ENCODE measurements at regions not wholly inside any gene's neighbourhood (a gene's known extent, or its start where the extent isn't known, plus 50 kb on each side); places are given as distances from the start of the nearest gene placed in this dataset.

- in situ Hi-C loops (cut with HindIII; ENCODE audit: low pct_ligation_motif_present, low pct_unique_long_range_greater_than_20kb, low sequenced_read_pairs): no loop called here
- DNase-seq: no peak
Observed at GRCh38 chr20:60906555-60906954, 345.5 kb upstream of the CDH4 start.

DNA sequence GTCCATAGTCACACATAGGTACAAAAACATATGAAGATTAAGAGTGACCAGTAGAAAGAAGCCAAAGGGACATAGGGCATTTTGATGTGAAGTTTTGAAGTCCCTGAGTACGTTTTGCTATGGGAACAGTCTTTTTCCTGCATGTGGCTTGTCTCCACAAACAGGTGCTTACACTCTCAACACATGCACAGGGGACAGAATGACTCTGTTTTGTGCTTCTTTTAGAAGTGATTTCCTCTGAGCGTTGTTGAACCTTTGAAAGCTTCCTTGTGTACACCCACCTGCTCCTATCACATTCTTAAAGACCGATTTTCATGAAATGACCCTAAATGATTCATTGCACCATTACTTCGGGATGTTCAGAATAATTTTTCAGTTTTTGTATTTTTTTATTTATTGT lies 338.8 kb upstream of the CDH4 start:
- in situ Hi-C loops (cut with HindIII; ENCODE audit: low pct_ligation_motif_present, low pct_unique_long_range_greater_than_20kb, low sequenced_read_pairs): no loop called here
- no peak for DNase-seq

- no peak for DNase-seq
- in situ Hi-C loops (cut with HindIII; ENCODE audit: low pct_ligation_motif_present, low pct_unique_long_range_greater_than_20kb, low sequenced_read_pairs): no loop called here
Observed at GRCh38 chr20:60921022-60921622, 330.9 kb upstream of the CDH4 start.

DNA sequence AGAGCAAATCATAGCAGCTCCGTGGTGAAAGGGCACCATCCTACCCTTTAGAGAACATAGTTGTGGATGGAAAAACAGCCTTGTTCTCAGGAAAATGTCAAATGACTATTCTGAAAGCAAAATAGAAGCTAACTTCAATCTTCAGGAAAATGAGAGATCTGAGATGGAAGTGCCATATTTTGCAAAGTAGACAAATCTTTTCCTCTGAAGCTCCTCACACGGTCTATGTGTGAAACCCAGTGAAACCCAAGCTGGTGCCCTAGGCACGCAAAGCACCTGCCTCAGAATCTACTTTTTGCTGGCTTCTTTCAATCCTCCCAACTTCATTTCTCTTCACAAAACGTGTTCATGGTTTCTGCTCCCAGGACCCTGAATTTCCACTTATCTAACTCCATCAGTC lies 325.2 kb upstream of the CDH4 start:
- no peak for DNase-seq
- in situ Hi-C loops (cut with HindIII; ENCODE audit: low pct_ligation_motif_present, low pct_unique_long_range_greater_than_20kb, low sequenced_read_pairs): no loop called here

GRCh38 chr20:60928341-60928740 lies 323.7 kb upstream of the CDH4 start:
- no peak for DNase-seq
- in situ Hi-C loops (cut with HindIII; ENCODE audit: low pct_ligation_motif_present, low pct_unique_long_range_greater_than_20kb, low sequenced_read_pairs): no loop called here

DNA sequence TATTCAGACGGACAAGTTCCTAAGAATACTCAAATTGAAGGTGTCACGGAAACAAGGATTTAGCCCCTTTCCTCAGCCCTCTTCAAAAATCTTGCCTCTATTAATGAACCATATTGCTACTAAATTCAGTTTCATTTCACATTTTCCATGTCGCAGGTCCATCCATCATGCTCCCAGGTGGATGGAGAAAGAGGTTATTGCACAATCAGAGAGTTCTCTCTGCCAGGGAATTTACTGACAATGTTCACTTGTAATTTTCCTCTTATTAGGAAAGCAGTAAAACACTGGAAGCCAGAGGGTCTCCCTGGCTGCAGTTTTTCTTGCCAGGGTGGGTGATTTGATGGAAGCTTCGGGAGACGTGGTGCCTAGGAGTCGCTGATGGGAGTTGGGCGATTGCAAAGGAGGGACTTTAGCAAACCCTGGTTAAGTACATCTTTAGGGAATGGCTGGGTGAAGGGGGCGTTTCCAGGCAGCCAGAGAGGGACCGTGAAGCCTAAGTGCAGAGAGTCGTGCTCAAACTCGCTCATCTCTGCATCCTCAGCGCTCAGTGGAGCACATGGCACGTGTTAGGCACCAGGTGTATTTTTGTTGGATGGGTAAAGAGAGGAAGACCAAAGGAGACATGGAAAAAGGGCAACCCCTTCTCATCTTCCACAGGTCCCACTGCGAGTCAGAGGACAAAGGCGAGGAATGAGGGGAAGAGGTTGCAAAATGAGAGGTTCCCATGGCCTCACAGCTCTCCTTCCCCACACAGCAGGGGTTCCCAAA lies 321.9 kb upstream of the CDH4 start:
- in situ Hi-C loops (cut with HindIII; ENCODE audit: low pct_ligation_motif_present, low pct_unique_long_range_greater_than_20kb, low sequenced_read_pairs): no loop called here
- DNase-seq: no peak

- in situ Hi-C loops (cut with HindIII; ENCODE audit: low pct_ligation_motif_present, low pct_unique_long_range_greater_than_20kb, low sequenced_read_pairs): no loop called here
- no peak for DNase-seq
Observed at GRCh38 chr20:60931696-60932095, 320.4 kb upstream of the CDH4 start.

GRCh38 chr20:60934724-60935123 lies 317.3 kb upstream of the CDH4 start:
- no peak for DNase-seq
- in situ Hi-C loops (cut with HindIII; ENCODE audit: low pct_ligation_motif_present, low pct_unique_long_range_greater_than_20kb, low sequenced_read_pairs): no loop called here

GRCh38 chr20:60935971-60936370 lies 316.1 kb upstream of the CDH4 start:
- no peak for DNase-seq
- in situ Hi-C loops (cut with HindIII; ENCODE audit: low pct_ligation_motif_present, low pct_unique_long_range_greater_than_20kb, low sequenced_read_pairs): no loop called here

GRCh38 chr20:60937585-60937984 lies 314.5 kb upstream of the CDH4 start:
- DNase-seq: no peak
- in situ Hi-C loops (cut with HindIII; ENCODE audit: low pct_ligation_motif_present, low pct_unique_long_range_greater_than_20kb, low sequenced_read_pairs): no loop called here

DNA sequence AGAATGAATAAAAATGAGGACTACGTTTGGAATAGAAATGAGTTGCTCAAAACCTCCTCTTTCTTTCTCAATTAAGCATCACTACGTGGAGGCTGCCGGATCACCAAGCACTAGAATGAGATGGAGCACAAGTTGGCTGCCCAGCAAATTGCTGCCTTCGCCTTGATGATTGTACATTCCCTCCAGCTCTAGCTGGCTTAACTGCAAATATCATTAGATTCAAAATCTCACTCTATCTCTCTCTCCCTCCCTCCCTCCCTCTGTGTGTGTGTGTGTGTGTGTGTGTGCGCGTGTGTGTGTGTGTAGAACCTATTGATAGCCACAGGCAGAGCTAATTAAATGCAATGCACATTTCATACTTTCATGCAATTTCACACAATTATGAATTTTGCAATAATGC lies 310.7 kb upstream of the CDH4 start:
- in situ Hi-C loops (cut with HindIII; ENCODE audit: low pct_ligation_motif_present, low pct_unique_long_range_greater_than_20kb, low sequenced_read_pairs): no loop called here
- no peak for DNase-seq

- DNase-seq: no peak
- in situ Hi-C loops (cut with HindIII; ENCODE audit: low pct_ligation_motif_present, low pct_unique_long_range_greater_than_20kb, low sequenced_read_pairs): no loop called here
Observed at GRCh38 chr20:60947819-60948218, 304.2 kb upstream of the CDH4 start.

DNA sequence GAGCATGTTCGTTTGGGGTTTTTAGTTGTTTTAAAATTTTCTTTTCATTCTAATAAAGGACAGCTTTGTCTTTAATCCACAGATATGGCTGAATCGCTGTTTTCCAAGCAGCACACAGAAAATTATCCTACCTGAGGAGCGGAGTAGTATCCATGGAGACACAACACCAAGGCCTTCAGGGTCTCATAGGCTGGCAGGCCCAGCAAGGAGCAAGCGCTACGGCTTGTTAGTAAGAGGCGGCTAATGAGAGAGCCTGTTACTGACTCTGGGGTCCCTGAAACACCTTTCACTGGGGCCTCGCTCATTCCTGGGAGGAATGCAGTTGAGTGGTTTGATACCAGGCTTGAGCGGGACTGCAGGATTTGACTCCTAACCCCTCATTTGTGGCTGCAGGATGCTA lies 303.8 kb upstream of the CDH4 start:
- no peak for DNase-seq
- in situ Hi-C loops (cut with HindIII; ENCODE audit: low pct_ligation_motif_present, low pct_unique_long_range_greater_than_20kb, low sequenced_read_pairs): no loop called here

GRCh38 chr20:60950561-60950960 lies 301.5 kb upstream of the CDH4 start:
- in situ Hi-C loops (cut with HindIII; ENCODE audit: low pct_ligation_motif_present, low pct_unique_long_range_greater_than_20kb, low sequenced_read_pairs): no loop called here
- no peak for DNase-seq

- in situ Hi-C loops (cut with HindIII; ENCODE audit: low pct_ligation_motif_present, low pct_unique_long_range_greater_than_20kb, low sequenced_read_pairs): no loop called here
Observed at GRCh38 chr20:60950974-60951373, 301.1 kb upstream of the CDH4 start.

DNA sequence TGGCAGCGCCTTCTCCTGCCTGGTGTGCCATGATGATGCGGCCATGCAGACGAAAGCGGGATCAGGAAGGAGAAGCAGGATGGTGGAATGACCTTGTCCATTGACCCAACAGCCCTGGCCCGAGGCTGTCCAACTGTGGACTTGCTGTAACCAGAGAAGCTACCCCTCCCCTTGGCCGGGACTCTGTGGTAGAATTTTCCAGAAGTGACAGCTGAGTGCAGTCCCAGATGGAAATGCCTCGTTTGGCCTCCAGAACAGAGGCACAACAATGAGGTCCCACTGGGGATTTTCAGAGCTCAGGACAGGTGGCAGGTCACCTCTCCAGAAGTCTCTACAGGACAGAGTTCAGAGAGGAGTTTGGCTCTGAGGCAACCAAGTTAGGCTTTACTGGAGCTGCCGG lies 299.2 kb upstream of the CDH4 start:
- DNase-seq: no peak
- in situ Hi-C loops (cut with HindIII; ENCODE audit: low pct_ligation_motif_present, low pct_unique_long_range_greater_than_20kb, low sequenced_read_pairs): no loop called here

More at GRCh38 chr20:60950974-60951373, 301.1 kb upstream of the CDH4 start:
- no peak for DNase-seq

- DNase-seq: no peak
- in situ Hi-C loops (cut with HindIII; ENCODE audit: low pct_ligation_motif_present, low pct_unique_long_range_greater_than_20kb, low sequenced_read_pairs): no loop called here
Observed at GRCh38 chr20:60953321-60953720, 298.7 kb upstream of the CDH4 start.

GRCh38 chr20:60955706-60956105 lies 296.4 kb upstream of the CDH4 start:
- in situ Hi-C loops (cut with HindIII; ENCODE audit: low pct_ligation_motif_present, low pct_unique_long_range_greater_than_20kb, low sequenced_read_pairs): no loop called here
- DNase-seq: no peak

- in situ Hi-C loops (cut with HindIII; ENCODE audit: low pct_ligation_motif_present, low pct_unique_long_range_greater_than_20kb, low sequenced_read_pairs): no loop called here
Observed at GRCh38 chr20:60956194-60956593, 295.9 kb upstream of the CDH4 start.

DNA sequence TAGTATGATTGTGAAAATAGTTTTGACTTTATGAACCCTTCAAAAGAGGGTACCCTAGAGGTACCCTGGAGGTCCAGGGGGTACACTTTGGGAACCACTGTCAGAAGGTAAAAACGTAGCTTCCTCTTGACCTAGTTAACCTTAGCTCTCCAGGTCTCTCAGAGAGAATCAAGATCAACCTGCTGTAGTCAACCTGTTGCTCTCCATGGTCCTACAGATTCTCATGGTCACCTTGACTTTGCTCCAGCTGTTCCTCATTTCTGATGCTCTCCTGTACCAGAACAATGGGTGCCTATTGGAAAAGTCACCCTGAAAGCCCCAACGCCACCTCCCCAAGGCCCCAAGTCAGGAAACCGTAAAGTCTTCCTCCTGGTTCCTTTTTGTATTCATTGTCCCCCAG lies 294.4 kb upstream of the CDH4 start:
- no peak for DNase-seq
- in situ Hi-C loops (cut with HindIII; ENCODE audit: low pct_ligation_motif_present, low pct_unique_long_range_greater_than_20kb, low sequenced_read_pairs): no loop called here

More at GRCh38 chr20:60956194-60956593, 295.9 kb upstream of the CDH4 start:
- DNase-seq: no peak
